ENCODE measurements at regions not wholly inside any gene's neighbourhood (a gene's known extent, or its start where the extent isn't known, plus 50 kb on each side); places are given as distances from the start of the nearest gene placed in this dataset.
"Not testable (repeated sequence)": the region's sequence is repeated elsewhere in the genome, so short reads cannot be mapped to it uniquely, and the experiment has no call there.

- in situ Hi-C loops (cut with MboI); H3K9me3 ChIP-seq (replicated peaks; ENCODE audit: control insufficient read depth, insufficient read depth, low read depth, low read length); POLR2A ChIA-PET; H3K27me3 ChIP-seq (ENCODE audit: control insufficient read depth in 2 of 2, insufficient read depth in 2 of 2, low read length in 2 of 2); H3K36me3 ChIP-seq (ENCODE audit: control insufficient read depth, insufficient read depth, low read length); intact Hi-C loops (cut with micrococcal nuclease); H3K79me2 ChIP-seq (ENCODE audit: control insufficient read depth, insufficient read depth, low read length); H3K4me2 ChIP-seq (ENCODE audit: insufficient read depth, low read length); H3K27ac ChIP-seq (ENCODE audit: extremely low read depth, low read depth, low read length); DNase-seq (ENCODE audit: extremely low read depth in 1 of 4, low spot score in 3 of 4); H3K4me3 ChIP-seq; H3K4me1 ChIP-seq (replicated peaks in 1 of 2; ENCODE audit: control insufficient read depth in 2 of 2, insufficient read depth in 2 of 2, low read length in 2 of 2); ATAC-seq; H2AFZ ChIP-seq (ENCODE audit: low read depth, low read length); H3K9me1 ChIP-seq (ENCODE audit: control insufficient read depth, insufficient read depth, low read length); CTCF ChIA-PET (ENCODE audit: low intra/inter-chr PET ratio); FAIRE-seq; BruUV-seq (replicated peaks); H3K9ac ChIP-seq (ENCODE audit: insufficient read depth in 1 of 2, low read depth in 2 of 2, low read length in 2 of 2); H4K20me1 ChIP-seq (replicated peaks; ENCODE audit: control insufficient read depth, insufficient read depth, low read length): not testable (repeated sequence)
- WGBS (ENCODE audit: insufficient coverage, low coverage, missing lambda C conversion rate): 3% methylated on average over 3 of the region's 3 CpGs
- peak; percentile 56; the same call in 1 of the 2 replicates for TF ChIP-seq SPI1 (IDR thresholded peaks at IDR 0.05; ENCODE audit: borderline replicate concordance, low read depth, low read length)
Measured at GRCh38 chr7:125421407-125421806, 491.8 kb upstream of the POT1 start.

DNA sequence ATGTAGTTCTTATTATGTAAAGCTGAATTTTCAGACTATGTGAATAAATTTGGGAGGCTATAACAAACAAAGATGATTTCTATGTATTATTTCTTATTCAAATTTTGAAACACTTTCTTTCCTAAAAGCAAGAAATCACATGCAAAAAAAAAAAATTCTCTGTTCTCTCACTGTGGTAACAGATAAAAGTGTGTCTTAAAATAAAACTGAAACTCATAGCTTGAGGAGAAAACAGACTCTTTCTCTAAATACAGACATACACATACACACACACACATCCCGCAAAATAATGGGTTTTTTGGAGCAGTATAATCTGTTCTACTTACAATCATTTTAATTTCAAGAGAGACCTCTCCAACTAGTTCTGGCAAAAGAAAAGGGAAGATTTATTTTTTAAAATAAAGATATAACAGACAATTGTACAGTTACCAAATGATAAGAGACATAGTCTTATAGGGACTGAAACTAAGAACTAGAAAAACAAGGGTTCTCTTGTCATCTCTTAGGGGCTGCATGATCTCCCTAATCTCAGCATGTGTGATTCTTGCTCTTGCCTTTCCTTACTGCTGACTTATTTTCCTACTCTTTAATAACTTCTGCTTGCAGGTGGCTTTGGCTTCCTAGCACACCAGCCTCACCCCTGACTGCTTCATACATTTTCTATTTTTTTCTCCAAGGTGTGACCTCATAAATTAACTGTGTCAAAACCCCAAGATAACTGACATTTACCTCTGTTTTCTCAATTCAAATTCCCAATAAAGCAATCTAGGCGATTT lies 483.5 kb upstream of the POT1 start:
- no peak overlapping the region for H3K9ac ChIP-seq (ENCODE audit: insufficient read depth in 1 of 2, low read depth in 2 of 2, low read length in 2 of 2)
- no peak overlapping the region for H2AFZ ChIP-seq (ENCODE audit: low read depth, low read length)
- H3K27ac ChIP-seq (ENCODE audit: extremely low read depth, low read depth, low read length): no peak overlapping the region
- POLR2A ChIA-PET: no interaction called here
- DNase-seq (ENCODE audit: extremely low read depth in 1 of 4, low spot score in 3 of 4) (no peak), ATAC-seq (no peak), FAIRE-seq (no peak)
- in situ Hi-C loops (cut with MboI) (no loop called here), intact Hi-C loops (cut with micrococcal nuclease) (no loop called here)
- no peak overlapping the region for H3K4me3 ChIP-seq
- no peaks in the 10 kb centered on the region for H3K27me3 ChIP-seq (ENCODE audit: control insufficient read depth in 2 of 2, insufficient read depth in 2 of 2, low read length in 2 of 2)
- no peaks in the 10 kb centered on the region for H3K9me3 ChIP-seq (replicated peaks; ENCODE audit: control insufficient read depth, insufficient read depth, low read depth, low read length)
- no peak overlapping the region for H3K4me2 ChIP-seq (ENCODE audit: insufficient read depth, low read length)
- BruUV-seq (replicated peaks): no TSS peak
- CTCF ChIA-PET (ENCODE audit: low intra/inter-chr PET ratio): no interaction called here
- 4% methylated on average over 2 of the region's 2 CpGs for WGBS (ENCODE audit: insufficient coverage, low coverage, missing lambda C conversion rate)
- H3K36me3 ChIP-seq (ENCODE audit: control insufficient read depth, insufficient read depth, low read length): no peaks in the 10 kb centered on the region
- no peaks in the 10 kb centered on the region for H3K9me1 ChIP-seq (ENCODE audit: control insufficient read depth, insufficient read depth, low read length)
- H3K79me2 ChIP-seq (ENCODE audit: control insufficient read depth, insufficient read depth, low read length): no peaks in the 10 kb centered on the region
- H3K4me1 ChIP-seq (replicated peaks in 1 of 2; ENCODE audit: control insufficient read depth in 2 of 2, insufficient read depth in 2 of 2, low read length in 2 of 2): no peaks in the 10 kb centered on the region; a peak in 1 of 5 replicates
- no peaks in the 10 kb centered on the region for H4K20me1 ChIP-seq (replicated peaks; ENCODE audit: control insufficient read depth, insufficient read depth, low read length)
- TF ChIP-seq RAD21 (CRISPR knock-in tag; conservative IDR thresholded peaks at IDR 0.05 in 1 of 2, IDR thresholded peaks at IDR 0.05 in 1 of 2) (no peak), NFIX (CRISPR knock-in tag; IDR thresholded peaks at IDR 0.05; ENCODE audit: low read depth) (no peak), MLX (CRISPR knock-in tag; conservative IDR thresholded peaks at IDR 0.05) (no peak), POLR2B (IDR thresholded peaks at IDR 0.05; ENCODE audit: low read depth, partially characterized antibody) (no peak), ELF4 (CRISPR knock-in tag; IDR thresholded peaks at IDR 0.05) (no peak), RREB1 (CRISPR knock-in tag; IDR thresholded peaks at IDR 0.05) (no peak), HDAC3 (IDR thresholded peaks at IDR 0.05; ENCODE audit: borderline replicate concordance, partially characterized antibody) (no peak)
